Activated CD4-positive, alpha-beta T cell treated with anti-CD3 and anti-CD28 coated beads, Interleukin-2, amount 50 U/mL, for 48 hours (primary cell): ENCODE measurements at regions not wholly inside any gene's neighbourhood (a gene's known extent, or its start where the extent isn't known, plus 50 kb on each side); places are given as distances from the start of the nearest gene placed in this dataset.

Experiments used
- DNase-seq, 2 experiments: peaks; one replicate each; pipeline ENCODE4 v3.0.0-alpha.2; 2020

GRCh38 chrX:129077424-129078170, 445.7 kb downstream of the SMARCA1 start:
- DNase-seq = no peak

GRCh38 chrX:129071390-129071789, 451.9 kb downstream of the SMARCA1 start:
- DNase-seq = no peak

DNA sequence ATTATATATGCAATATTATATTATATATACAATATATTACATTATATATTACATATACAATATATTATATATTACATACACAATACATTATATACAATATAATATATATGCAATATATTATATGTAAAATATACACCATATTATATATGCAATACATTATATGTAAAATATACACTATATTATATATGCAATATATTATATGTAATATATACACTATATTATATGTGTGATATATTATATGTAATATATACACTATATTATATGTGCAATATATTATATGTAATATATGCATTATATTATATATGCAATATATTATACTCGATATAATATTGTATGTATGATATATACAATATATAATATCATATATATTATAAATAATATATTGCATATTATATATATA, 457.4 kb downstream of the SMARCA1 start:
- no peak for DNase-seq

DNA sequence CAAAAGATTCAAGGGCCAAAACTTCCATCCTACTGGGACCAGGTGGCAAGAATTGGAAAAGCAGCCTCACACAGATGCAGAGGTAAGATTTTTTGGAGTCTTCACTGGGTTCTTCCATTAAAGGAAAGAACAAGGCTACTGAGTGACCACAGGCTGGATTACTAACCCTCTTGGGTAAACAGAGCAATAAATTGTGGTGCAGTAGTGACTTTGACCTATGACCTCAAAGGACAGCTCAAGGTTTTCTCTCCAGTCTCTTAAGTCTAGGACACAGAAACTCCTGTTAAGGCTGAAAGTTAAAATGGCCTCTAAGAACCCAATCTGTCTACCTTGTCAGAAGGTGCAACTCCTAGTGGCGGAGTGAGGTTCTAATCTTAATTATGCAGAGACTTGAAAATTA, 464.9 kb downstream of the SMARCA1 start:
- no peak for DNase-seq

GRCh38 chrX:129043138-129043537, 480.2 kb downstream of the SMARCA1 start:
- DNase-seq = no peak

- DNase-seq = no peak
These were observed 482.0 kb downstream of the SMARCA1 start for GRCh38 chrX:129041319-129041718.

DNA sequence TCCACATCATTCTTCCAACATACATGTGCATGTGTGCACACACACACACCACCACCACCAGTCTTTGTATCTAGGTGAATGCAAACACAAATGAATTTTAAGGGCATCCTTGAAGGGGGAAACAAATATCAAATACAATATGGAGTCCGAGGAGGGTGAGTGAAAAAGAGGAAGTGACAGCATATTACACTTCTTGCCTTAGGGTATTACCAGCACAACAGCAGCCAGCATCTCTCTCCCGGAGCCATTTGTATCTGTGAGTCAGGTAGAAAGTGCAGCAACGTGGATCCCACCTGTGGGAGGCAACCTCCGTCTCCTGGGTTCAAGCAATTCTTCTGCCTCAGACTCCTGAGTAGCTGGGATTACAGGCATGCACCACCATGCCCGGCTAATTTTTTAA, 483.2 kb downstream of the SMARCA1 start:
- no peak for DNase-seq

DNA sequence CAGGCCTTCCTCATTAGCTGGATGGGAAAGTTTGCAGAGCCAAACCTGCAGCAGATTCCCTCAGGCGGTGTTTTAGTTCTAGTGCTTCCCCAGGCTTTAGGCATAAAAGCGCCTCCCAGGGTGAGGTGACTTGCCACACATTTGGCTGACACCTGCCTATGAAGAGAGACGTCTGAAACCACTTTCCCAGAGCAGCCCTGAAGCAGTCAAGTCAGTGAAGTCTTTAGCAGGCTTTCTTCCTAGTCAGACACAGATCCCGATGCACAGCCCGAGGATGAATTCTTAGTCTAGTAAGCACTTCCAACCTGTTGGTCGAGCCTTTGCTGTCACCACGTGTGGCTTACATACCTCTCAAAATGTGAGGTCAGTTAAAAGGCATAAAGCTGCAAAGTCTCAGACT, 484.1 kb downstream of the SMARCA1 start:
- DNase-seq = no peak

DNA sequence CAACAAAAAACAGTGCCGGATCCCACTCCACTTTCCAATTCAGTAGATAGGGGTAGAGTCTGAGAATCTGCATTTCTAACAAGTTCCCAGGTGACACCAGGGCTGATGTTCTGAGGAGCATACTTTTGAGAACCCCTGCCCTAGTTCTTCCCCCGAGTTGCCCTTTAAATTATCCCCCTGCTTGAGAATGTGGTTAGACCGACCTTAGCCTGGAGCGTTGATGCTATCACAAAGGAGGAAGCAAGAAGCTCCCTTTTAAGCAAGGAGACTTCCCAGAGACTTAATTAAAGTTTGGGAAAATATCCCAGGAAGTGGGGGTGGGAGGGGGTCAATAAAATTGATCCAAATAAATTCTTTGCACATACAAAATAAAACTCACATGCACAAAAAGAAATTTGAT, 485.9 kb downstream of the SMARCA1 start:
- no peak for DNase-seq

DNA sequence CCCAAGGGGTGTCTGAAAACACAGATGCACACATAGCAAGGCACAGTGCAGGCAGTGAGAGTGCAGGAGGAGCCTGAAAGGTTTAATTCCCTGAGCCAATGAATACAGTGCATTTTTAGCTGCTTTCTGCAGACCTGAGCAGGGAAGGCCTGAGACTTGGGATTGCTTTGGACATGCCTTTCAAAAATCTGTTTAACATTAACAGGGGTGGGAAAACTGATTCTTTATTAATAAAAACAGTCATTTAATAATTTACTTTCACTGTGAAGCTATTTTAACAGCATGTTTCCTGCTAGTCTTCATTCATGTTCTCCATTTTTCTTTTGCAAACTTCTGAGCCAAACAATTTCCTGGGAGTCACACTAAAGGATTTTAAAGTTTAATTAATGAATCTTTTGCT, 488.1 kb downstream of the SMARCA1 start:
- no peak for DNase-seq

- no peak for DNase-seq
These were observed 489.1 kb downstream of the SMARCA1 start for GRCh38 chrX:129034196-129034595.

DNA sequence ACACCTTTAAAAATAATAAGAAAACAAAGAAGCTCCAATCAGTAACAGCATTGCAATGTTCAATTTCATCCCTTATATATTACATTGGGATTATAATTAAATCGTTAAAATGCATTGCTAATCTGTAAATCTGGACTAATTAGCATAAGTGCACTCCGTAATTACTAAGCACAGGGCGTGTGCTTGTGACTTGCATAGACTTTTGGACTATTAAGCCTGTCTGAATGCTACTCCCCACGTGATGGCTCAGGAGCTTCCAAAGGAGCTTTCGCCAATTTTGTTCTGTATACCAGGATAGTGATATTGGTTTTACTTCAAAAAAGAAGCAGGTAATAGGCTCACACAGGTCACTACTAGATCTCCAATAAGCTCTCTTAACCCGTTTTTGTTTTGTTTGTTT, 497.1 kb downstream of the SMARCA1 start:
- no peak for DNase-seq

DNA sequence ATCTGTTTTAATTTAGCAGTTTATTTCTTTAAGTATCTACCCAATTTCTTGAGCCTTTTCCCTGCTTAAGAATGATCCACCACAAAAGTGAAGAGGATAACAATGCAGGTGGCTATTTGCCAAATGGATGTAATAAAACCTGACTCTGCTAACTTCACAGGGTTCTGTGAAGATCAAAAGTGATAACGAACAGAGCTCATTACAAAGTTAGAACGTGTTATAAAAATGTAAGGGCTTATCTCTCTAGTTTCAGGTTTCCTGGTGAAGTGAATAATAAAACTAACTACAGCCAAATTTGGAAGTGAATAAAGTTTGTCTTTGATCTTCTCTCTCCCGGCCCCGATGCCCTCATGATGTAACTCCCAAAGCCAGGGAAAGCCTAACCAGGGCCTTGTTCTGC, 497.9 kb downstream of the SMARCA1 start:
- DNase-seq = no peak

GRCh38 chrX:129019412-129019811, 503.9 kb downstream of the SMARCA1 start:
- no peak for DNase-seq

- no peak for DNase-seq
These were observed 507.9 kb downstream of the SMARCA1 start for GRCh38 chrX:129015381-129015780.

- no peak for DNase-seq
These were observed 509.7 kb downstream of the SMARCA1 start for GRCh38 chrX:129013574-129013973.

GRCh38 chrX:129007631-129008030, 515.7 kb downstream of the SMARCA1 start:
- no peak for DNase-seq

GRCh38 chrX:129006491-129006890, 516.8 kb downstream of the SMARCA1 start:
- no peak for DNase-seq

DNA sequence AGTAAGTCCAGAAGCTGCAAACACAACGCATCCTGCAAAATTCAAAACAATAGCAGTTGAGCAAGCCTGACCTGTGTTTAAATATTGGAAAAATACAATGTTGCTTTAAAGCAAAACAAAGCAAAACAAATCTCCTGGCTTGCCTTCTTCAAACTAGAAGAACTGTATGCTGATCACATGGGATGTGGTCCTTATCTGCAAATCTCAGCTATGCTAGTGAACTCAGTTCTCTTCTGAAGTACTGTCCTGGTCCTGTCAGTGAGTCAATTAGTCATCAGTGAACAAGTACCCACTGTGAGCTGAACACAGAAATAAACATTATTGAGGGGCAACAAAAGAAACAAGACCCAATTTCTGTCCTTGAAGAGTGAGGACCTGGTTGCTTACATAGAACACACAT, 522.5 kb downstream of the SMARCA1 start:
- no peak for DNase-seq

DNA sequence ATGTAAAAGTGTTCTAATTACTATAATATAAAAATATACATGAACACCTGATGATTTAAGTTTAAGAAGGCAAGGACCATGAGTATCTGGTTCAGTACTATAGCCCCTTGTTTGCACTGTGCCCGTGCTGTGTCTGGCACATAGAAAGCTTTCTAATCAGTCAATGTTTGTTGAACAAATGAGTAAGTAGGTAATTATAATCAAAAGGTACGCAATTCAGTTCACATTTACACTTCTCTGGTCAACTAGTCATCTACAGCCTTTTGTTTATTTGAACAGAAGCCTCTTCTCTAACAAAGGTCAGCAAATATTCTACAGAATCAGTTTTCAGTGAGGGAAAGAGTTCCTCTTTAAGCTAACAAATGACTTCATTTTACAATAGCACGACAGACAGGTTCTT, 523.3 kb downstream of the SMARCA1 start:
- no peak for DNase-seq

DNA sequence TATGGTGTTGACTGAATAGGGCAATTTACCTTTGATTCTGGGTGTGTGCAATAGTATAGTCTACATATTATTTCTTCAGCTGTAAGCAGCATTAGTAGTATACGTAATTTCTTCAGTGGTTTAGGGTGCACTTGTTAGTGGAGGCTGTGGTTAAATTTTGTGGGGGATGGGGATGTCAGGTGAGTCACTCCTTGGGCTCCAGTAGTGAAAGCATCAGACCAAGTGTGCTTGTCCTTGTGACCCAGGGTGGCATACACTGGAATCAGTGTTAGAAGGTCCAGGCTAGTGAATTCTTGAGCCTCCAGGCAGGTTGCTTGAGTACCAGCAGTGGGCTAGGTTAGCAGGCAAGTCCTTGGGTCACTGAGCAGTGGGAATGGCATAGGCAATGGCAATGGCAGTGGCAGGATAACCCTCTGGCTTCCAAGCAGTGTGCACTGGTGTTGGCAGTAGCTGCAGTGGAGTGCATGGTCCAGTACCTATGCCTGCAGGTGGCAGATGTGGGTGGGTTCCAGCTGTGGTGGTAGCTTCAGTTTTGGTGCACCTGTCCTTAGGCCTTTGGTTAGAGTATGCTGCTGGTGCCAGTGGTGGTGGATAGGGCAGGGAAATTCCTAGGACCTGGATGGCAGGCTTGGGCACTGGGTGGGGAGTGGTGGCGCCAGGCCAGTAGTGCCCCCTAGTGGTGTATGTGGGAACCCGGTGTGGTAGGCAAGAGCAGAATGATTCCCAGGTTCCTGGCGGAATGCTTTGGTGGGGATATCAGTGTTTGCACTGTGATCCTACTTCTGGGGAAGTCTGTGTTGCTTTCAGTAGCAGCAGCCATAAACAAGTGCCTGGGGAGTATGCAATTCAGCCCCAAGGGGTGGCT, 531.0 kb downstream of the SMARCA1 start:
- DNase-seq = no peak

DNA sequence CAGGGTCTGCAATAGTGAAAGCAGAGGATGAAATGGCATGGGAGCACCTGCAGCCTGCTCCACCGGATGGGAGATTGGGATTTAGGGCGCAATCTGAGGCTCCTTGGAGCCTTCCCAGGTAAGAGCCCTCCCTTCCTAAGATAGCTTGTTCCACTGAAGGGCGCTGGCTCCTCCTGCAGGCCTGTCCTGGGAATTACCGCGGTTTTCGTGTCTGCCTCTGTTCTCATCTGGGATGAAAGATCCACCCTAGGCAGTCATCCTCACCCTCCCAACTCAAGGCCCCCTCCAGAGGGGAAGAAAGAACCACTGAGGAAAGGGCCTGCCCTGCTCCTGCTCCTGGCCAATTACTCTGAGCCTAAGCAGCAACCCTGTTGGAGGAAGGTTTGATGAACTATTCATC, 547.5 kb downstream of the SMARCA1 start:
- DNase-seq = peak; percentile 6 to 19

- DNase-seq = no peak
These were observed 550.3 kb downstream of the SMARCA1 start for GRCh38 chrX:128973033-128973432.

DNA sequence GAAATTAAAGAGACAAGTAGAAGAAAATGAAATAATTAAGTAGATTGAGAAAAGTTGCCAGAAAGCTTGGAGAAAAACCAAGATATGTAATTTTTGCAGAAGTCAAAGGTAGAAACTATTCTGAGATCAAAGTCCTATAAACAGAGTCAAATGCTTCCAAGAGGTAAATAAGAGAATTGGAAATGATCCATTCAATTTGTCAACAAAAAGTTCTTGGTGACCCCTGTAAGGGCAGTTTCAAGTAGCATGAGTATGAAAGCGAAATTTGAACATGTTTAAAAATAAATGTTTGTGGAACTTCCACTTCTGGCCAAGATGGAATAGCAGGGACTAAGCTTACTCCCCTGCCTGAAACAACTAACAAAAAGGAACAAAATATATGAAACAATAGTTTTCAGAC, 562.0 kb downstream of the SMARCA1 start:
- DNase-seq = no peak
